SU-DHL-6 (cell line): ENCODE measurements at regions not wholly inside any gene's neighbourhood (a gene's known extent, or its start where the extent isn't known, plus 50 kb on each side); places are given as distances from the start of the nearest gene placed in this dataset.

ENCODE experiments used
- EZH2phosphoT487 ChIP-seq: fragments of 200-600 bp; sonication (generic), shearing (Covaris generic); conservative IDR thresholded peaks from 2 replicates; pipeline ENCODE4 v1.6.1; 2018; ENCODE audit warnings: mild to moderate bottlenecking, antibody characterized with exemption, low read length, moderate library complexity, mixed read lengths
- TF ChIP-seq, protein P1 (sequence below): fragments of 200-600 bp; sonication (generic); IDR thresholded peaks from one replicate; pipeline ENCODE4 v1.5.1; 2017; ENCODE audit warnings: antibody characterized with exemption, mild to moderate bottlenecking, low read length, moderate library complexity; ENCODE audit not compliant: insufficient read depth, poor library complexity, severe bottlenecking

DNA sequence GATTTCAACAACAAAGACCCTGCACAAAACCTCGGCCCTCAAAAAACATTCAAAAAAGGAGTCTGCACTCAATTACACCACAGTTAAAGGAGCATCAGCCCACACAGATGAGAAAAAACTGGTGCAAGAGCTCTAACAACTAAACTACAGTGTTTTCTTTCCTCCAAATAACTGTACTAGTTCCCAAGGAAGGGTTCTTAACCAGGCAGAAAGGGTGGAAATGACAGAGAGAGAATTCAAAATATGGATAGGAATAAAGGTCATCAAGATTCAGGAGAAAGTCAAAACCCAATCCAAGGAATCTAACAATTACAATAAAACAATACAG lies 176.4 kb upstream of the TRPC4 start:
- TF ChIP-seq, protein P1, sequence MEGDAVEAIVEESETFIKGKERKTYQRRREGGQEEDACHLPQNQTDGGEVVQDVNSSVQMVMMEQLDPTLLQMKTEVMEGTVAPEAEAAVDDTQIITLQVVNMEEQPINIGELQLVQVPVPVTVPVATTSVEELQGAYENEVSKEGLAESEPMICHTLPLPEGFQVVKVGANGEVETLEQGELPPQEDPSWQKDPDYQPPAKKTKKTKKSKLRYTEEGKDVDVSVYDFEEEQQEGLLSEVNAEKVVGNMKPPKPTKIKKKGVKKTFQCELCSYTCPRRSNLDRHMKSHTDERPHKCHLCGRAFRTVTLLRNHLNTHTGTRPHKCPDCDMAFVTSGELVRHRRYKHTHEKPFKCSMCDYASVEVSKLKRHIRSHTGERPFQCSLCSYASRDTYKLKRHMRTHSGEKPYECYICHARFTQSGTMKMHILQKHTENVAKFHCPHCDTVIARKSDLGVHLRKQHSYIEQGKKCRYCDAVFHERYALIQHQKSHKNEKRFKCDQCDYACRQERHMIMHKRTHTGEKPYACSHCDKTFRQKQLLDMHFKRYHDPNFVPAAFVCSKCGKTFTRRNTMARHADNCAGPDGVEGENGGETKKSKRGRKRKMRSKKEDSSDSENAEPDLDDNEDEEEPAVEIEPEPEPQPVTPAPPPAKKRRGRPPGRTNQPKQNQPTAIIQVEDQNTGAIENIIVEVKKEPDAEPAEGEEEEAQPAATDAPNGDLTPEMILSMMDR = no peak
- TF ChIP-seq EZH2phosphoT487 = no peak
